ENCODE measurements at regions not wholly inside any gene's neighbourhood (a gene's known extent, or its start where the extent isn't known, plus 50 kb on each side); places are given as distances from the start of the nearest gene placed in this dataset.

DNA sequence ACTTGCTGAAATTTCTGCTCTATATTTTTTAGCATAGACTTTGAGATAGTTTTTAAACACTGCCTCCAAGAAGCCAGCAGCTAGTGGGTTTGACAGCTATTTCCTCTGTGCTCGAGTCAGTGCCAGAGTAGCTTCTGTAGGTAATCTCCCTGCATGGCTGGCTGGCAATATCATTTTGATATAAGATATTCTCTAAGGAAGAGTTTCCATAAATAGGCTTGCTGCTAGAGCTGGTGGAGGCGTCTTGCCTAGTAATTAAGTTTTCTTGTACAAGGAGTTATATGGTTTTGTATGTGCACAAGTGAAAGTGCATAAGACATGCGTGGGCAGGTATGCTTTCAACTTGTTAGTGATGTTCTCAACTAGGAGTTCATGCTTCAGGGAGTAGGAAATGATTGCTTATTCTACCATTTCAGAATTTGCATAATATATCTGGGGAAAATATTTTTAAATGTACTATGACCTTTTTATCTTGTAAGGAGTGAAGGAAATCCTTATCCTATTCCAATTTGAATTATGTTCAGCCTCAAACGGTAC is 74.1 kb upstream of the CCL21 start:
- H3K9me3 ChIP-seq: no peaks in the 10 kb centered on the region
- WGBS: 57% methylated on average over 4 of the region's 4 CpGs
- intact Hi-C loops (cut with DNase I): no loop called here
- peaks cover 0 to 2% (median 0%) of the 10 kb centered on the region in 4 donors for H3K27me3 ChIP-seq
- no peak overlapping the region for H3K4me3 ChIP-seq
- DNase-seq (ENCODE audit: extremely low spot score): no peak
- H3K27ac ChIP-seq (replicated peaks in 1 of 4): no peak overlapping the region
- H3K36me3 ChIP-seq: no peaks in the 10 kb centered on the region
- no peaks in the 10 kb centered on the region for H3K4me1 ChIP-seq
- TF ChIP-seq EP300 (IDR thresholded peaks at IDR 0.05) (no peak), POLR2AphosphoS5 (IDR thresholded peaks at IDR 0.05) (no peak), POLR2A (IDR thresholded peaks at IDR 0.05; ENCODE audit: low read depth) (no peak), CTCF (IDR thresholded peaks at IDR 0.05) (no peak)

- WGBS: 90% methylated on average over 2 of the region's 2 CpGs
- Histone ChIP-seq H3K36me3 (no peaks in the 10 kb centered on the region), H3K4me3 (no peak overlapping the region), H3K27me3 (no peaks in the 10 kb centered on the region), H3K4me1 (no peaks in the 10 kb centered on the region), H3K27ac (replicated peaks in 1 of 4) (no peak overlapping the region), H3K9me3 (no peaks in the 10 kb centered on the region)
- TF ChIP-seq CTCF (IDR thresholded peaks at IDR 0.05): no peak
- TF ChIP-seq POLR2A (IDR thresholded peaks at IDR 0.05; ENCODE audit: low read depth): no peak
- TF ChIP-seq POLR2AphosphoS5 (IDR thresholded peaks at IDR 0.05): no peak
- TF ChIP-seq EP300 (IDR thresholded peaks at IDR 0.05): no peak
- intact Hi-C loops (cut with DNase I): no loop called here
- no peak for DNase-seq (ENCODE audit: extremely low spot score)
Measured at GRCh38 chr9:34782372-34782771, 72.4 kb upstream of the CCL21 start.

DNA sequence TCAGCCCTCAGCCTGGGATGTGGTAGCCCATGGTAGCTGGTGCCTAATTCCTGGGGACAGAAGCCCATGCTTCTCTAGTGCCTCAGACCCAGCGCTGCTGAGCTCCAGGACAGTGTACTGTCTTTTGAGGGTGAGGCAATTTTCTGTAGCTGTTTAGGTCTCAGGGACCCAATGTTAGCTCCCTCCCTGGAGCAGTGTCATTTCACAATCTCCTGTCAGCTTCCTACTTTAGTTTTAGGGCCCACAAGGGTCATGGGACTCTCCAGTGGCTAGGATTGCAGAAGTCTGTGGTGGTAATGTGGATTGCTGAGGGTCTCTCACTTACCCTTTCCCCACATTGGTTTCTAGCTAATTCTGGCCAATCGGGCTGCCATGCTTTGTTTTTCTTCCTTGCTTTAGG is 67.7 kb upstream of the CCL21 start:
- 70% methylated on average over 2 of the region's 2 CpGs for WGBS
- Histone ChIP-seq H3K27ac (replicated peaks in 1 of 4) (no peak overlapping the region), H3K9me3 (no peaks in the 10 kb centered on the region), H3K4me1 (no peaks in the 10 kb centered on the region), H3K27me3 (peaks cover 0 to 6% (median 0%) of the 10 kb centered on the region in 4 donors), H3K4me3 (no peak overlapping the region), H3K36me3 (no peaks in the 10 kb centered on the region)
- intact Hi-C loops (cut with DNase I): no loop called here
- DNase-seq (ENCODE audit: extremely low spot score): no peak
- TF ChIP-seq CTCF (IDR thresholded peaks at IDR 0.05): no peak
- no peak for TF ChIP-seq POLR2A (IDR thresholded peaks at IDR 0.05; ENCODE audit: low read depth)
- TF ChIP-seq POLR2AphosphoS5 (IDR thresholded peaks at IDR 0.05): no peak
- no peak for TF ChIP-seq EP300 (IDR thresholded peaks at IDR 0.05)

GRCh38 chr9:34773955-34774354 is 64.0 kb upstream of the CCL21 start:
- intact Hi-C loops (cut with DNase I): no loop called here
- DNase-seq (ENCODE audit: extremely low spot score): no peak
- H3K4me1 ChIP-seq: no peaks in the 10 kb centered on the region
- no peak overlapping the region for H3K27ac ChIP-seq (replicated peaks in 1 of 4)
- H3K9me3 ChIP-seq: no peaks in the 10 kb centered on the region
- WGBS: 88% methylated on average over 1 of the region's 1 CpG
- TF ChIP-seq EP300 (IDR thresholded peaks at IDR 0.05) (no peak), CTCF (IDR thresholded peaks at IDR 0.05) (no peak), POLR2AphosphoS5 (IDR thresholded peaks at IDR 0.05) (no peak), POLR2A (IDR thresholded peaks at IDR 0.05; ENCODE audit: low read depth) (no peak)
- H3K4me3 ChIP-seq: no peak overlapping the region
- H3K27me3 ChIP-seq: peaks cover 0 to 6% (median 0%) of the 10 kb centered on the region in 4 donors
- no peaks in the 10 kb centered on the region for H3K36me3 ChIP-seq

DNA sequence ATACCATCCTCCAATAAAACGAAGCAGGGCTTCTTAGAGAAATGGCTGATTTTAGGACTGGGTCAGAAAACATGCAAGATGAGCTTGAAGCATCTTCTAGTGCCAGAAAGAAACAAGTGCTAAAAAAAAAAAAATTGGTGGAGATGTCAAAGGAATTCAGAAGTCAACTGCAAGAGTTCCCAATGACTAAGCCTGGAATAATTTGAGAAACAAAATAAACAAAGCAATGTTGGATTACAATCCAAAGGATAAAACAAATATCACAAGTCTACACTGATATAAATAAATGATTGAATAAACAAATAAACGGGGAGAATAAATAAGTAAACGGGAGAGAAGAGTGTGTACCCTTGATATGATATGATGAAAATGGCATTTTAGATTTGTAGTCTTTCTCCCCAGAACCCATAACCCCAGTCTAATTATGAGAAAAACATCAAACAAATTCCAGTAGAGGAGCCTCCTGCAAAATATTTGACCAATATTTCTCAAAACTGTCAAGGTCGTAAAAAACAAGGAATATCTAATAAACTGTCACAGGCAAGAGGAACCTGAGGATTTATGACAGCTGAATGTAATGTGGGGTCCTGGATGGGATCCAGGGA is 63.5 kb upstream of the CCL21 start:
- WGBS: 67% methylated on average over 4 of the region's 4 CpGs
- no peak for DNase-seq (ENCODE audit: extremely low spot score)
- TF ChIP-seq POLR2AphosphoS5 (IDR thresholded peaks at IDR 0.05) (no peak), POLR2A (IDR thresholded peaks at IDR 0.05; ENCODE audit: low read depth) (no peak), CTCF (IDR thresholded peaks at IDR 0.05) (no peak), EP300 (IDR thresholded peaks at IDR 0.05) (no peak)
- H3K4me1 ChIP-seq: no peaks in the 10 kb centered on the region
- H3K27ac ChIP-seq (replicated peaks in 1 of 4): no peak overlapping the region
- H3K9me3 ChIP-seq: no peaks in the 10 kb centered on the region
- H3K36me3 ChIP-seq: no peaks in the 10 kb centered on the region
- H3K27me3 ChIP-seq: peaks cover 0 to 6% (median 0%) of the 10 kb centered on the region in 4 donors
- no peak overlapping the region for H3K4me3 ChIP-seq
- intact Hi-C loops (cut with DNase I): no loop called here

All from esophagus muscularis mucosa (tissue), 4 donors.